GM12878 (cell line): ENCODE measurements at regions not wholly inside any gene's neighbourhood (a gene's known extent, or its start where the extent isn't known, plus 50 kb on each side); places are given as distances from the start of the nearest gene placed in this dataset.

Experiments used
- BHLHE40 ChIP-seq, 2 experiments: fragments of 450-650 bp in 1 of 2; IDR thresholded peaks; 2 replicates each; pipeline ENCODE4 v1.6.1; 2011 to 2017; ENCODE audit warnings: low read depth in 2 of 2, borderline replicate concordance in 1 of 2, improper control_type of control experiment in 1 of 2, low read length in 1 of 2, mild to moderate bottlenecking in 1 of 2
- BRCA1 ChIP-seq: IDR thresholded peaks from 2 replicates; pipeline ENCODE4 v1.6.1; 2011; ENCODE audit warnings: low read depth, low read length, improper control_type of control experiment
- EGR1 ChIP-seq, 2 experiments: IDR thresholded peaks; 1 replicate in 1 of 2; 2 replicates in 1 of 2; pipeline ENCODE4 v1.6.1; 2011 to 2012; ENCODE audit warnings: low read depth in 2 of 2, low read length in 2 of 2, borderline replicate concordance in 1 of 2, mild to moderate bottlenecking in 1 of 2, moderate library complexity in 1 of 2
- EP300 ChIP-seq, 2 experiments: fragments of 150-350 bp in 1 of 2; IDR thresholded peaks; 2 replicates each; pipeline ENCODE4 v1.6.1; 2011 to 2012; ENCODE audit warnings: low read depth in 2 of 2, low read length in 2 of 2, borderline replicate concordance in 1 of 2, improper control_type of control experiment in 1 of 2, inconsistent platforms in 1 of 2; ENCODE audit not compliant: control insufficient read depth in 1 of 2
- EZH2 ChIP-seq: IDR thresholded peaks from 2 replicates; pipeline ENCODE4 v1.6.1; 2012; ENCODE audit warnings: low read depth, mild to moderate bottlenecking, control low read depth, inconsistent platforms, low read length, borderline replicate concordance; ENCODE audit not compliant: control insufficient read depth
- NRF1 ChIP-seq: conservative IDR thresholded peaks from 2 replicates; pipeline ENCODE4 v1.6.1; 2011; ENCODE audit warnings: mild to moderate bottlenecking, low read depth, low read length, improper control_type of control experiment
- POLR2A ChIP-seq: IDR thresholded peaks from 2 replicates; pipeline ENCODE4 v1.6.1; 2011; ENCODE audit warnings: low read depth, mild to moderate bottlenecking, low read length
- RAD21 ChIP-seq: IDR thresholded peaks from 2 replicates; pipeline ENCODE4 v1.6.1; 2011; ENCODE audit warnings: mild to moderate bottlenecking, low read depth, low read length, moderate library complexity; ENCODE audit not compliant: insufficient read depth
- SP1 ChIP-seq: IDR thresholded peaks from one replicate; pipeline ENCODE4 v1.6.1; 2011; ENCODE audit warnings: low read depth, low read length
- TF ChIP-seq, protein P1 (sequence below): IDR thresholded peaks from 2 replicates; pipeline ENCODE4 v1.6.1; 2012; ENCODE audit warnings: low read depth, low read length, improper control_type of control experiment
- TF ChIP-seq, protein P2 (sequence below), 3 experiments: IDR thresholded peaks in 2 of 3; conservative IDR thresholded peaks in 1 of 3; 2 replicates each; pipeline ENCODE4 v1.5.1; 2011; ENCODE audit warnings: low read depth in 3 of 3, low read length in 3 of 3, mild to moderate bottlenecking in 3 of 3, control low read depth in 2 of 3, moderate library complexity in 2 of 3, inconsistent platforms in 1 of 3, mixed read lengths in 1 of 3; ENCODE audit not compliant: control insufficient read depth in 2 of 3, insufficient read depth in 1 of 3; ENCODE audit errors: extremely low read depth in 1 of 3
- TF ChIP-seq, protein P3 (sequence below): IDR thresholded peaks from 2 replicates; pipeline ENCODE4 v1.6.1; 2011; ENCODE audit warnings: low read depth, mild to moderate bottlenecking, low read length, moderate library complexity, borderline replicate concordance; ENCODE audit errors: extremely low read depth
- TF ChIP-seq, protein P4 (sequence below): IDR thresholded peaks from 2 replicates; pipeline ENCODE4 v1.6.1; 2011; ENCODE audit warnings: low read depth, low read length, improper control_type of control experiment, borderline replicate concordance

DNA sequence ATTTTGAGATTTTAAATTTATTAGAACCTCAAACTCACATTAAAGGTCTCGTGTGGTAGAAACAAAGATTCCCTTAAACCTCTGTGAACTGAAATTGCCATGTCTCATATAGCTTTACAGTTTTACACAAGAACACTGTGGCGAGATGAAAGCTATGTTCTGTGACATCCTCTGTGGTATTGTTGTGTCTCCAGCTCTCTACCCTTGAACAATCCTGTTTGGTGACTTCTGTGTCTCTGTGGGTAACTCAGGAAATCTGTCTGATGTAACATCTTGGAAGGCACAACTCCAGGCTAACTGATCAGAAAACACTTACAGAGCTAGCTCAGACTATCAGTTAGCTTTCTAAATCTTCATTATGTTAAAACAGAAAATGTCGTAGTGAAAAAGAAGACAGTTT is 318.8 kb upstream of the GBE1 start:
- TF ChIP-seq BHLHE40 (IDR thresholded peaks at IDR 0.05; ENCODE audit: borderline replicate concordance in 1 of 2, low read depth in 2 of 2, low read length in 1 of 2) (no peak), EP300 (IDR thresholded peaks at IDR 0.05; ENCODE audit: borderline replicate concordance in 1 of 2, control insufficient read depth in 1 of 2, low read depth in 2 of 2, low read length in 2 of 2) (no peak), POLR2A (no peak), EZH2 (no peak), RAD21 (no peak), EGR1 (IDR thresholded peaks at IDR 0.05; ENCODE audit: borderline replicate concordance in 1 of 2, low read depth in 2 of 2, low read length in 2 of 2) (no peak), SP1 (no peak), NRF1 (no peak), BRCA1 (no peak)
- TF ChIP-seq, protein P1, sequence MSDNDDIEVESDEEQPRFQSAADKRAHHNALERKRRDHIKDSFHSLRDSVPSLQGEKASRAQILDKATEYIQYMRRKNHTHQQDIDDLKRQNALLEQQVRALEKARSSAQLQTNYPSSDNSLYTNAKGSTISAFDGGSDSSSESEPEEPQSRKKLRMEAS: no peak
- TF ChIP-seq, protein P2, sequence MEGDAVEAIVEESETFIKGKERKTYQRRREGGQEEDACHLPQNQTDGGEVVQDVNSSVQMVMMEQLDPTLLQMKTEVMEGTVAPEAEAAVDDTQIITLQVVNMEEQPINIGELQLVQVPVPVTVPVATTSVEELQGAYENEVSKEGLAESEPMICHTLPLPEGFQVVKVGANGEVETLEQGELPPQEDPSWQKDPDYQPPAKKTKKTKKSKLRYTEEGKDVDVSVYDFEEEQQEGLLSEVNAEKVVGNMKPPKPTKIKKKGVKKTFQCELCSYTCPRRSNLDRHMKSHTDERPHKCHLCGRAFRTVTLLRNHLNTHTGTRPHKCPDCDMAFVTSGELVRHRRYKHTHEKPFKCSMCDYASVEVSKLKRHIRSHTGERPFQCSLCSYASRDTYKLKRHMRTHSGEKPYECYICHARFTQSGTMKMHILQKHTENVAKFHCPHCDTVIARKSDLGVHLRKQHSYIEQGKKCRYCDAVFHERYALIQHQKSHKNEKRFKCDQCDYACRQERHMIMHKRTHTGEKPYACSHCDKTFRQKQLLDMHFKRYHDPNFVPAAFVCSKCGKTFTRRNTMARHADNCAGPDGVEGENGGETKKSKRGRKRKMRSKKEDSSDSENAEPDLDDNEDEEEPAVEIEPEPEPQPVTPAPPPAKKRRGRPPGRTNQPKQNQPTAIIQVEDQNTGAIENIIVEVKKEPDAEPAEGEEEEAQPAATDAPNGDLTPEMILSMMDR (IDR thresholded peaks at IDR 0.05 in 2 of 3, conservative IDR thresholded peaks at IDR 0.05 in 1 of 3; ENCODE audit: control insufficient read depth in 2 of 3, extremely low read depth in 1 of 3, insufficient read depth in 1 of 3, low read depth in 3 of 3, low read length in 3 of 3): no peak
- TF ChIP-seq, protein P3, sequence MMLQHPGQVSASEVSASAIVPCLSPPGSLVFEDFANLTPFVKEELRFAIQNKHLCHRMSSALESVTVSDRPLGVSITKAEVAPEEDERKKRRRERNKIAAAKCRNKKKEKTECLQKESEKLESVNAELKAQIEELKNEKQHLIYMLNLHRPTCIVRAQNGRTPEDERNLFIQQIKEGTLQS: no peak
- TF ChIP-seq, protein P4, sequence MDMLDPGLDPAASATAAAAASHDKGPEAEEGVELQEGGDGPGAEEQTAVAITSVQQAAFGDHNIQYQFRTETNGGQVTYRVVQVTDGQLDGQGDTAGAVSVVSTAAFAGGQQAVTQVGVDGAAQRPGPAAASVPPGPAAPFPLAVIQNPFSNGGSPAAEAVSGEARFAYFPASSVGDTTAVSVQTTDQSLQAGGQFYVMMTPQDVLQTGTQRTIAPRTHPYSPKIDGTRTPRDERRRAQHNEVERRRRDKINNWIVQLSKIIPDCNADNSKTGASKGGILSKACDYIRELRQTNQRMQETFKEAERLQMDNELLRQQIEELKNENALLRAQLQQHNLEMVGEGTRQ: no peak
